ENCODE measurements at regions not wholly inside any gene's neighbourhood (a gene's known extent, or its start where the extent isn't known, plus 50 kb on each side); places are given as distances from the start of the nearest gene placed in this dataset.

DNA sequence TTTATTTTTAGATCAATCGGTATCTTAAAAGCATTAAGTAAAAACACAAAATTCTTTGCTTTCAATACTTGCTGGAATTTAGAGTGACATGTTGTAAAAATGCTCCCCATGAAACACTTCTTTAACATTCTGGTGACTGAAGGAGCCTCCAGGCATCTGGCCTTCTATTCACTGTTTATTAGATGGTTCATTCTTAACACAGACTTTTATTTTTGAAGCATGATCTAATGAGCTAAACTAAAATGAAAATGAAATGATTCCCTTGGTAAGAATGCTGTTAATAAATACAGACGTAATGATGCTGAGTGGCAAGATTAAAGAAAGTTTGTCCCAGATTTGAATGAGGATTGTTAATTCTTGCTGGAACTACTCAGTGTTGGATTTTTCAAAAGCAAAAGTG, 698.4 kb downstream of the TENT5A start:
- H3K4ac ChIP-seq (ENCODE audit: low read length), result no peak overlapping the region
- no peak overlapping the region for H2BK12ac ChIP-seq (ENCODE audit: low read length)
- H3K4me3 ChIP-seq (ENCODE audit: low read length in 2 of 2), result no peak overlapping the region
- no peak overlapping the region for H2BK15ac ChIP-seq (ENCODE audit: low read length)
- no peak overlapping the region for H3K9ac ChIP-seq (ENCODE audit: low read depth, low read length, poor library complexity)
- no peaks in the 10 kb centered on the region for H3K27me3 ChIP-seq (ENCODE audit: control insufficient read depth in 3 of 3, insufficient read depth in 3 of 3, low read depth in 1 of 3, low read length in 3 of 3)
- no peaks in the 10 kb centered on the region for H3K36me3 ChIP-seq (replicated peaks in 1 of 2; ENCODE audit: control insufficient read depth in 2 of 2, insufficient read depth in 2 of 2, low read length in 2 of 2)
- no peak overlapping the region for H3K18ac ChIP-seq (ENCODE audit: low read length)
- no peak overlapping the region for H3K14ac ChIP-seq (ENCODE audit: low read length)
- no peaks in the 10 kb centered on the region for H3K79me1 ChIP-seq (ENCODE audit: low read depth, low read length)
- no peak overlapping the region for H3K27ac ChIP-seq (replicated peaks; ENCODE audit: low read length)
- H4K91ac ChIP-seq (ENCODE audit: low read depth, low read length, poor library complexity), result no peak overlapping the region
- H2BK5ac ChIP-seq (ENCODE audit: low read length), result no peak overlapping the region
- no peaks in the 10 kb centered on the region for H3K4me1 ChIP-seq (ENCODE audit: control insufficient read depth in 2 of 2, insufficient read depth in 1 of 2, low read depth in 1 of 2, low read length in 2 of 2)
- no peak overlapping the region for H2BK120ac ChIP-seq (ENCODE audit: low read depth, low read length)
- no peaks in the 10 kb centered on the region for H3K9me3 ChIP-seq (replicated peaks in 1 of 2; ENCODE audit: control insufficient read depth in 2 of 2, insufficient read depth in 1 of 2, low read depth in 1 of 2, low read length in 2 of 2)
- H2AK5ac ChIP-seq (ENCODE audit: low read depth, low read length), result no peak overlapping the region
- no peak for DNase-seq (ENCODE audit: low spot score)
- H4K8ac ChIP-seq (ENCODE audit: low read depth, low read length), result no peak overlapping the region
- no CpG with 5 or more reads among the region's 2 CpGs for WGBS, 2 donors (ENCODE audit: extremely low coverage in 2 of 2, insufficient read length in 2 of 2, insufficient replicate concordance in 1 of 2)
- H3K23ac ChIP-seq (ENCODE audit: low read depth, low read length, poor library complexity), result no peak overlapping the region
- H3K4me2 ChIP-seq (ENCODE audit: insufficient read depth, low read length, poor library complexity, severe bottlenecking), result no peak overlapping the region
- H2AFZ ChIP-seq (ENCODE audit: low read length), result no peak overlapping the region

GRCh38 chr6:81051952-81052351, 700.5 kb downstream of the TENT5A start:
- Histone ChIP-seq H3K36me3 (replicated peaks in 1 of 2; ENCODE audit: control insufficient read depth in 2 of 2, insufficient read depth in 2 of 2, low read length in 2 of 2) (no peaks in the 10 kb centered on the region), H3K4me2 (ENCODE audit: insufficient read depth, low read length, poor library complexity, severe bottlenecking) (no peak overlapping the region), H3K18ac (ENCODE audit: low read length) (no peak overlapping the region), H3K23ac (ENCODE audit: low read depth, low read length, poor library complexity) (no peak overlapping the region), H3K9ac (ENCODE audit: low read depth, low read length, poor library complexity) (no peak overlapping the region), H3K27ac (replicated peaks; ENCODE audit: low read length) (no peak overlapping the region), H4K91ac (ENCODE audit: low read depth, low read length, poor library complexity) (no peak overlapping the region), H2BK15ac (ENCODE audit: low read length) (no peak overlapping the region), H2AFZ (ENCODE audit: low read length) (no peak overlapping the region), H4K8ac (ENCODE audit: low read depth, low read length) (no peak overlapping the region), H3K4ac (ENCODE audit: low read length) (no peak overlapping the region), H3K4me3 (ENCODE audit: low read length in 2 of 2) (no peak overlapping the region), H2AK5ac (ENCODE audit: low read depth, low read length) (no peak overlapping the region), H3K4me1 (ENCODE audit: control insufficient read depth in 2 of 2, insufficient read depth in 1 of 2, low read depth in 1 of 2, low read length in 2 of 2) (no peaks in the 10 kb centered on the region), H2BK5ac (ENCODE audit: low read length) (no peak overlapping the region), H3K27me3 (ENCODE audit: control insufficient read depth in 3 of 3, insufficient read depth in 3 of 3, low read depth in 1 of 3, low read length in 3 of 3) (no peaks in the 10 kb centered on the region), H2BK12ac (ENCODE audit: low read length) (no peak overlapping the region), H3K9me3 (replicated peaks in 1 of 2; ENCODE audit: control insufficient read depth in 2 of 2, insufficient read depth in 1 of 2, low read depth in 1 of 2, low read length in 2 of 2) (no peaks in the 10 kb centered on the region), H2BK120ac (ENCODE audit: low read depth, low read length) (no peak overlapping the region), H3K14ac (ENCODE audit: low read length) (no peak overlapping the region), H3K79me1 (ENCODE audit: low read depth, low read length) (no peaks in the 10 kb centered on the region)
- WGBS, 2 donors (ENCODE audit: extremely low coverage in 2 of 2, insufficient read length in 2 of 2, insufficient replicate concordance in 1 of 2), result no CpG with 5 or more reads among the region's 8 CpGs
- DNase-seq (ENCODE audit: low spot score), result no peak

GRCh38 chr6:81049425-81050042, 702.9 kb downstream of the TENT5A start:
- Histone ChIP-seq H3K79me1 (ENCODE audit: low read depth, low read length) (no peaks in the 10 kb centered on the region), H3K36me3 (replicated peaks in 1 of 2; ENCODE audit: control insufficient read depth in 2 of 2, insufficient read depth in 2 of 2, low read length in 2 of 2) (no peaks in the 10 kb centered on the region), H4K8ac (ENCODE audit: low read depth, low read length) (no peak overlapping the region), H2BK12ac (ENCODE audit: low read length) (no peak overlapping the region), H3K18ac (ENCODE audit: low read length) (no peak overlapping the region), H3K27ac (replicated peaks; ENCODE audit: low read length) (no peak overlapping the region), H3K4me2 (ENCODE audit: insufficient read depth, low read length, poor library complexity, severe bottlenecking) (no peak overlapping the region), H3K4me1 (ENCODE audit: control insufficient read depth in 2 of 2, insufficient read depth in 1 of 2, low read depth in 1 of 2, low read length in 2 of 2) (no peaks in the 10 kb centered on the region), H3K4me3 (ENCODE audit: low read length in 2 of 2) (no peak overlapping the region), H2BK120ac (ENCODE audit: low read depth, low read length) (no peak overlapping the region), H4K91ac (ENCODE audit: low read depth, low read length, poor library complexity) (no peak overlapping the region), H3K23ac (ENCODE audit: low read depth, low read length, poor library complexity) (no peak overlapping the region), H3K27me3 (ENCODE audit: control insufficient read depth in 3 of 3, insufficient read depth in 3 of 3, low read depth in 1 of 3, low read length in 3 of 3) (no peaks in the 10 kb centered on the region), H2AFZ (ENCODE audit: low read length) (peak overlapping the region; percentile 56), H2BK5ac (ENCODE audit: low read length) (no peak overlapping the region), H2BK15ac (ENCODE audit: low read length) (no peak overlapping the region), H3K9ac (ENCODE audit: low read depth, low read length, poor library complexity) (no peak overlapping the region), H2AK5ac (ENCODE audit: low read depth, low read length) (no peak overlapping the region), H3K9me3 (replicated peaks in 1 of 2; ENCODE audit: control insufficient read depth in 2 of 2, insufficient read depth in 1 of 2, low read depth in 1 of 2, low read length in 2 of 2) (no peaks in the 10 kb centered on the region), H3K14ac (ENCODE audit: low read length) (no peak overlapping the region), H3K4ac (ENCODE audit: low read length) (no peak overlapping the region)
- no CpG with 5 or more reads among the region's 2 CpGs for WGBS, 2 donors (ENCODE audit: extremely low coverage in 2 of 2, insufficient read length in 2 of 2, insufficient replicate concordance in 1 of 2)
- no peak for DNase-seq (ENCODE audit: low spot score)

GRCh38 chr6:81031416-81031815, 721.1 kb downstream of the TENT5A start:
- no peak overlapping the region for H2BK5ac ChIP-seq (ENCODE audit: low read length)
- H3K4ac ChIP-seq (ENCODE audit: low read length), result no peak overlapping the region
- no peaks in the 10 kb centered on the region for H3K4me1 ChIP-seq (ENCODE audit: control insufficient read depth in 2 of 2, insufficient read depth in 1 of 2, low read depth in 1 of 2, low read length in 2 of 2)
- H4K91ac ChIP-seq (ENCODE audit: low read depth, low read length, poor library complexity), result no peak overlapping the region
- H2BK120ac ChIP-seq (ENCODE audit: low read depth, low read length), result no peak overlapping the region
- no peaks in the 10 kb centered on the region for H3K36me3 ChIP-seq (replicated peaks in 1 of 2; ENCODE audit: control insufficient read depth in 2 of 2, insufficient read depth in 2 of 2, low read length in 2 of 2)
- no peak overlapping the region for H3K18ac ChIP-seq (ENCODE audit: low read length)
- H3K27ac ChIP-seq (replicated peaks; ENCODE audit: low read length), result no peak overlapping the region
- H3K27me3 ChIP-seq (ENCODE audit: control insufficient read depth in 3 of 3, insufficient read depth in 3 of 3, low read depth in 1 of 3, low read length in 3 of 3), result no peaks in the 10 kb centered on the region
- H3K14ac ChIP-seq (ENCODE audit: low read length), result no peak overlapping the region
- H3K79me1 ChIP-seq (ENCODE audit: low read depth, low read length), result no peaks in the 10 kb centered on the region
- no peak overlapping the region for H2AK5ac ChIP-seq (ENCODE audit: low read depth, low read length)
- H4K8ac ChIP-seq (ENCODE audit: low read depth, low read length), result no peak overlapping the region
- H3K23ac ChIP-seq (ENCODE audit: low read depth, low read length, poor library complexity), result no peak overlapping the region
- H3K9ac ChIP-seq (ENCODE audit: low read depth, low read length, poor library complexity), result no peak overlapping the region
- no peak for DNase-seq (ENCODE audit: low spot score)
- H3K9me3 ChIP-seq (replicated peaks in 1 of 2; ENCODE audit: control insufficient read depth in 2 of 2, insufficient read depth in 1 of 2, low read depth in 1 of 2, low read length in 2 of 2), result no peaks in the 10 kb centered on the region
- no peak overlapping the region for H2BK15ac ChIP-seq (ENCODE audit: low read length)
- H3K4me3 ChIP-seq (ENCODE audit: low read length in 2 of 2), result no peak overlapping the region
- H3K4me2 ChIP-seq (ENCODE audit: insufficient read depth, low read length, poor library complexity, severe bottlenecking), result no peak overlapping the region
- no peak overlapping the region for H2BK12ac ChIP-seq (ENCODE audit: low read length)
- WGBS, 2 donors (ENCODE audit: extremely low coverage in 2 of 2, insufficient read length in 2 of 2, insufficient replicate concordance in 1 of 2), result no CpG with 5 or more reads among the region's 2 CpGs
- no peak overlapping the region for H2AFZ ChIP-seq (ENCODE audit: low read length)

Data from neuronal stem cell (in vitro differentiated cells).